Astrocyte of the spinal cord (primary cell): ENCODE measurements at regions not wholly inside any gene's neighbourhood (a gene's known extent, or its start where the extent isn't known, plus 50 kb on each side); places are given as distances from the start of the nearest gene placed in this dataset.
A peak's percentile ranks its signal among the peaks of the same experiment; 100 is the strongest.

ENCODE experiments used
- DNase-seq: peaks from one replicate; pipeline ENCODE4 v3.0.0; 2011; ENCODE audit warnings: low read depth, low spot score
- H3K4me3 ChIP-seq: 2 replicates; pipeline ENCODE4 v1.5.1; 2011; ENCODE audit warnings: low read depth, mild to moderate bottlenecking, low read length, moderate library complexity
- in situ Hi-C: cut with HindIII; loops from 2 replicates; pipeline ENCODE4 v1.10.0; 2017; ENCODE audit warnings: low sequenced_read_pairs
- TF ChIP-seq, protein P1 (sequence below): IDR thresholded peaks from 2 replicates; pipeline ENCODE4 v1.5.1; 2012; ENCODE audit warnings: low read depth, mild to moderate bottlenecking, low read length, inconsistent platforms

DNA sequence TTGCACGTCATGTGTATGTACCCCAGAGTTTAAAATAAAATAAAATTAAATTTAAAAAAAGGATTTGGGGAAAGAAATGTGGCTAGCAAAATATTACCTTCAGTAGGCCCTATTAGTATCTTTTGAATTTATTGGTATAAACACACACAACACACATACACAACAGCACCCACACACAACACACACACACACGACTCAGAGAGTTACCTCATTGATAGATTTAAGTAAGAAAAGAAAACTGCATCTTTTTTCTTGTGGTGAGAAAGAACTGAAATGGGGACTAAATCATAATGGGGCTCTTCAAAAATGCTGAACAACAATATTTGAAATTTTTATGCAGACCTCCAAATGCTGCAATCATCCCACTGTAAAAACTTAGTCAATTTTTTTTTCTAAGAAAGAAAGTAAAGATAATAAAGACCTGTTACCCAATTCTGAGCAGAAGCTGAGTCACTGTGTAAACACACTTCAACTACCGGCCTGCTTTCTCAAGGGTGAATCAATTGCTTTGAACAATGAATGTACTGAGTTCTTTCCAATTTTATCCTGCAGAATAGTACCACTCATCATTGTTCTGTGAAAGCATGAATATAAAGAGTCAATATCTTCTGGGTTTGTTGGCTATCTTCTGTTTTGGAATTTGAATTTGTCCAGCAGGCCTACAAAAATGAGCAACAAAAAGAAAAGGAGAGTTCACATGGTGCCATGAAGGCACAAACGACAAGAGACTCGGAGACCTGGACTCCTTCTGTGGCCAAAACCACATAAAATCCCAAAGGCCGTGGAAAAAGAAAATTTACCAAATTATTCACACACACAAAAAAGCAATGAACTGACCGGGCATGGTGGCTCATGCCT, 57.9 kb upstream of the CCNG1 start:
- TF ChIP-seq, protein P1, sequence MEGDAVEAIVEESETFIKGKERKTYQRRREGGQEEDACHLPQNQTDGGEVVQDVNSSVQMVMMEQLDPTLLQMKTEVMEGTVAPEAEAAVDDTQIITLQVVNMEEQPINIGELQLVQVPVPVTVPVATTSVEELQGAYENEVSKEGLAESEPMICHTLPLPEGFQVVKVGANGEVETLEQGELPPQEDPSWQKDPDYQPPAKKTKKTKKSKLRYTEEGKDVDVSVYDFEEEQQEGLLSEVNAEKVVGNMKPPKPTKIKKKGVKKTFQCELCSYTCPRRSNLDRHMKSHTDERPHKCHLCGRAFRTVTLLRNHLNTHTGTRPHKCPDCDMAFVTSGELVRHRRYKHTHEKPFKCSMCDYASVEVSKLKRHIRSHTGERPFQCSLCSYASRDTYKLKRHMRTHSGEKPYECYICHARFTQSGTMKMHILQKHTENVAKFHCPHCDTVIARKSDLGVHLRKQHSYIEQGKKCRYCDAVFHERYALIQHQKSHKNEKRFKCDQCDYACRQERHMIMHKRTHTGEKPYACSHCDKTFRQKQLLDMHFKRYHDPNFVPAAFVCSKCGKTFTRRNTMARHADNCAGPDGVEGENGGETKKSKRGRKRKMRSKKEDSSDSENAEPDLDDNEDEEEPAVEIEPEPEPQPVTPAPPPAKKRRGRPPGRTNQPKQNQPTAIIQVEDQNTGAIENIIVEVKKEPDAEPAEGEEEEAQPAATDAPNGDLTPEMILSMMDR = no peak
- in situ Hi-C loops = no loop called here
- H3K4me3 ChIP-seq = no peak overlapping the region
- DNase-seq = peak; percentile 90

DNA sequence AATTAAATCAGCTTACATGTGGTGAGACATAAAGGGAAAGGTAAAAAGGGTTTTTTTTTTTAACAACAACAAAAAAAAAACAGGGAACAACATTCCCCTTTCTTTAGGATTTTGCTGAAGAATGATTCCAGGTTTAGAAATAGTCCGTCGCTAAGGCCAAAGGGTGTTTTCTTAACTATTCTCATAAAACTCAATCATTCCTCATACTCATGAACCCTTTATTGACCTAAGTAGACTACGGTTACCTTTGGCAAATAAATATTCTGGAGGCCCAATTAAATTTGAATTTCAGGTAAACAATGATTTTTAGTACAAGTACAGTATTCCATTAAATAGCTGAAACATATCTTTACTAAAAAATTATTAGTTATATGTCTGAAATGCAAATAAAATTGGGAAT, 55.6 kb upstream of the CCNG1 start:
- TF ChIP-seq, protein P1 = no peak
- in situ Hi-C loops = no loop called here
- DNase-seq = no peak
- H3K4me3 ChIP-seq = no peak overlapping the region

DNA sequence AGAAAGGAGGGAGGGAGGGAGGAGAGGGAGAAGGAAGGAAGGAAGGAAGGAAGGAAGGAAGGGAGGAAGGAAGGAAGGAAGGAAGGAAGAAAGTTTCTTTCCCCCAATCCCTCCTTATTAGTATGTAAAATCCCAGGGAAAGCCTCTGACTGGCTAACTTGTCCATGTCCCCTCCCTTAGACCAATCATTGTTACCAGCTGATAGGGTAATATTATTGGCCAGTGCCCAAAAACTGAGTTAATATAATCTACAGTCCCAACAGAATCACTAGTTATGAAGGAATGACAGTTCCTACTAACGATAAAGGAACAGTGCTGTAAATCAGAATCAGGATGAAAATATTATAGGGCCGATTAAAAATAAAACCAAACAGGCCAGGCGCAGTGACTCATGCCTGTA, 53.6 kb upstream of the CCNG1 start:
- TF ChIP-seq, protein P1 = no peak
- no peak for DNase-seq
- no peak overlapping the region for H3K4me3 ChIP-seq
- in situ Hi-C loops = no loop called here

DNA sequence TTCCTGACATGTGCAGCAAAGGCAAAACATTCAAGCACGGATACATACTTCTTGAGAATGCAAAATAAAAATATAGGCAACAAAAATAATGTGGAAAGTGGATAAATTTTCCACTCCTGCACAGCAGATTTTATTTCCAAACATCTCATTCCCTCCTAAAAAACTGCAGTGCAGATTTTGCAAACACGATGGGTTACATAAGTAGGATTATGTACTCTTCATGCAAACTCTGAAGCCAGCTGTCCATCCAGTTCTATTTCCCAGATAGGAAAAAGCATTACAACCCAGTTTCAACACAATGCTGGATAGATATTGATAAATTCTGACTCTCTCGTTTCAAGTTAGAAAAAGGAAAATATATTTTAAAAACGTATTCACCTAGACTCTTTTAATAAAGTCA, 52.7 kb upstream of the CCNG1 start:
- in situ Hi-C loops = no loop called here
- TF ChIP-seq, protein P1 = no peak
- H3K4me3 ChIP-seq = no peak overlapping the region
- DNase-seq = no peak

DNA sequence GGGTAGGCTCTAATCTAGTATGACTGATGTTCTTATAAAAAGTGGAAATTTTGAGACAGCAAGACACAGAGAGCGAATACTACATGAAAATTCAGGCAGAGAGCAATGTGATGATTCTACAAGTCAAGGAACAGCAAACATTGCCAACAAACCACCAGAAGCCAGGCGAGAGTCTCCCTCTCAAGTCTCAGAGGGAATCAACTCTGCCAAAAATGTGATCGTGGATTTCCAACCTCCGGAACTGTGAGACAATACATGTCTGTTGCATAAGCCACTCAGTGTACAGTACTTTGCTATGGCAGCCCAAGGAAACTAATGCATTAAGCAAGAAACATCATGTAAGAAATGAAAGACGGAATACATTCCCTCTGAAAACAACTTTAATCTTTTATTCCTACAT, 52.1 kb upstream of the CCNG1 start:
- in situ Hi-C loops = no loop called here
- TF ChIP-seq, protein P1 = no peak

DNA sequence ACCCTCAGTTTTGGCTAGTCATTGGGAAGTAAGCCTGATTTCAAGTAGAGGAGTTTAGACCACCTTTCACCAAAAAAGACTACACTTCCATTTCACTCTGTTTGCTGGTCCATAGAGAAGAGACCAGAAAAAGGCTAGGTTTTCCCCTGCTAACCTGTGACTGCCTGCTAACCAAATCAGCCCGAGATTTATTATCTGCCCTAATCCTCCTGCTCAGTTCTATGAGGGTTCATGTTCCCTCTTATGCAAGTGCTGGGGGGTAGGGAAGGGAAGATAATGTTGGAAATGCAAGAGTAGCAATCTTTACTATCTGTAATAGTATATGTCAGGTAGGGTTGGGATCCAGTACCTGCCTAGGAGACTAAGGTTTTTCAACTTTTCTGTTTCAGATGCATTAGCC, 51.6 kb upstream of the CCNG1 start:
- in situ Hi-C loops = no loop called here
- TF ChIP-seq, protein P1 = no peak
- no peak overlapping the region for H3K4me3 ChIP-seq
- DNase-seq = no peak

More for the DNA sequence above, 52.1 kb upstream of the CCNG1 start:
- H3K4me3 ChIP-seq = no peak overlapping the region
- no peak for DNase-seq
